ENCODE measurements at regions not wholly inside any gene's neighbourhood (a gene's known extent, or its start where the extent isn't known, plus 50 kb on each side); places are given as distances from the start of the nearest gene placed in this dataset.
"Not testable (repeated sequence)": the region's sequence is repeated elsewhere in the genome, so short reads cannot be mapped to it uniquely, and the experiment has no call there.

GRCh38 chr1:146771409-146771808 lies 166.7 kb upstream of the NBPF12 start:
- TF ChIP-seq CTCF, POLR2A (IDR thresholded peaks at IDR 0.05): not testable (repeated sequence)

Data from vagina (tissue), 2 donors.